ENCODE measurements at regions not wholly inside any gene's neighbourhood (a gene's known extent, or its start where the extent isn't known, plus 50 kb on each side); places are given as distances from the start of the nearest gene placed in this dataset.

- TF ChIP-seq JUNB (CRISPR knock-in tag; IDR thresholded peaks at IDR 0.05; ENCODE audit: borderline replicate concordance) (no peak), POLR2AphosphoS2 (IDR thresholded peaks at IDR 0.05; ENCODE audit: low read depth, low read length) (no peak), HMG20B (CRISPR knock-in tag; conservative IDR thresholded peaks at IDR 0.05) (no peak), ZNF639 (CRISPR knock-in tag; conservative IDR thresholded peaks at IDR 0.05) (no peak), SNAPC5 (CRISPR knock-in tag; IDR thresholded peaks at IDR 0.05; ENCODE audit: borderline replicate concordance) (no peak), MEIS2 (CRISPR knock-in tag; IDR thresholded peaks at IDR 0.05) (no peak), PRDM15 (CRISPR knock-in tag; IDR thresholded peaks at IDR 0.05) (no peak)
Measured at GRCh38 chr15:36483409-36483808, 96.0 kb upstream of the CDIN1 start (continued).

DNA sequence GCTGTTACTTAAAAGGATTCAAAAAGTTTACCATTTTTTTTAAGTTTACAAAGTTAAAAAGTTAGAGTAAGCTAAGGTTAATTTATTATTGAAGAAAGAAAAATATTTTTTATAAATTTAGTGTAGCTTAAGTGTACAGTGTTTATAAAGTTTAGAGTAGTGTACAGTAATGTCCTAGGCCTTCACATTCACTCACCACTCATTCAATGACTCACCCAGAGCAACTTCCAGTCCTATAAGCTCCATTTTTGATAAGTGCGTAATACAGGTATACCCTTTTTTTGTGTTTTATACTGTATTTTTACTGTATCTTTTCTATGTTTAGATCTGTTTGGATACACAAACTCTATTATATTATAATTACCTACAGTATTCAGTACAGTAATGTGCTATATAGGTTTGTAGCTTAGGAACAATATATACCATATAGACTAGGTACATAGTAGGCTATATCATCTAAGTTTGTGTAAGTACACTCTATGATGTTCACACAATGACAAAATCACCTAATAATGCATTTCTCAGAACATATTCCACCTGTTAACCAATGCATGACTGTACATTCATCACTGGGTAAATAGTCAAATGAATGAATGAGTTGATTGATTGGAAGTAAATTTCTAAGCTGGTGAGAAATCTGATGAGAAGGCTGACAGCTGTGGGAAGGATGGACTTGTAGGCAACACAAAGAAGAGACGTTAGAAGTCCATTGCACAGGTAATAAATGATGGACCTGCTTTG lies 95.2 kb upstream of the CDIN1 start:
- CTCF ChIA-PET (ENCODE audit: low intra/inter-chr PET ratio, low total read pairs), result no interaction called here
- TF ChIP-seq ZNF142 (CRISPR knock-in tag; IDR thresholded peaks at IDR 0.05) (no peak), ZNF563 (CRISPR knock-in tag; IDR thresholded peaks at IDR 0.05) (no peak), ZNF207 (IDR thresholded peaks at IDR 0.05; ENCODE audit: borderline replicate concordance) (no peak), ZNF543 (CRISPR knock-in tag; IDR thresholded peaks at IDR 0.05) (no peak), ZNF773 (CRISPR knock-in tag; IDR thresholded peaks at IDR 0.05; ENCODE audit: borderline replicate concordance) (no peak)

More for the DNA sequence above, 95.2 kb upstream of the CDIN1 start:
- no TSS peak for BruUV-seq (replicated peaks)
- intact Hi-C loops (cut with micrococcal nuclease; ENCODE audit: unreplicated experiment) (no loop called here), in situ Hi-C loops (cut with HindIII; ENCODE audit: extremely low pct_ligation_motif_present, low pct_unique_long_range_greater_than_20kb) (no loop called here)
- Histone ChIP-seq H3K4me1 (ENCODE audit: insufficient read depth, low read length) (no peaks in the 10 kb centered on the region), H3K9ac (ENCODE audit: insufficient read depth, low read depth, low read length) (no peak overlapping the region), H3K4me2 (ENCODE audit: low read depth, low read length) (no peak overlapping the region), H3K27ac (ENCODE audit: extremely low read length, insufficient read depth, low read length) (no peak overlapping the region), H2AFZ (ENCODE audit: low read length) (no peak overlapping the region), H3K79me2 (ENCODE audit: insufficient read depth, low read length) (no peaks in the 10 kb centered on the region), H3K36me3 (replicated peaks in 1 of 2; ENCODE audit: control insufficient read depth in 1 of 2, insufficient read depth in 2 of 2, low read length in 2 of 2) (no peaks in the 10 kb centered on the region), H3K4me3 (replicated peaks in 1 of 3; ENCODE audit: insufficient read depth in 1 of 3, low read depth in 2 of 3, low read length in 3 of 3) (no peak overlapping the region), H4K20me1 (ENCODE audit: insufficient read depth, low read length) (no peaks in the 10 kb centered on the region), H3K27me3 (ENCODE audit: control insufficient read depth in 1 of 2, insufficient read depth in 2 of 2, low read length in 2 of 2) (no peaks in the 10 kb centered on the region; a peak in 1 of 5 replicates), H3K9me3 (ENCODE audit: low read length) (no peaks in the 10 kb centered on the region)
- ATAC-seq (no peak), FAIRE-seq (no peak), DNase-seq (ENCODE audit: low spot score) (no peak)
- POLR2A ChIA-PET, result no interaction called here
- WGBS (ENCODE audit: low lambda C conversion rate), result 33% methylated on average over 2 of the region's 2 CpGs

All from HepG2 (cell line).